Tibial nerve (tissue), 4 donors: ENCODE measurements at regions not wholly inside any gene's neighbourhood (a gene's known extent, or its start where the extent isn't known, plus 50 kb on each side); places are given as distances from the start of the nearest gene placed in this dataset.

Source experiments
- DNase-seq, 2 donors: peaks; one replicate each; pipeline ENCODE4 v3.0.0-alpha.2; 2019; ENCODE audit warnings: low spot score in 2 of 2
- H3K27ac ChIP-seq, 4 donors: fragments of 200-600 bp; sonication (generic) in 3 of 4; one replicate each; pipeline ENCODE4 v1.5.1; 2017 to 2019; ENCODE audit warnings: mild to moderate bottlenecking in 1 of 4
- H3K27me3 ChIP-seq, 2 donors: fragments of 200-600 bp; sonication (generic) in 1 of 2; one replicate each; pipeline versions ENCODE4 v1.5.1 to v1.6.0; 2017 to 2019
- H3K36me3 ChIP-seq, 3 donors: fragments of 200-600 bp; sonication (generic); one replicate each; pipeline ENCODE4 v1.5.1; 2018 to 2019
- H3K4me1 ChIP-seq, 4 donors: fragments of 200-600 bp; sonication (generic) in 3 of 4; one replicate each; pipeline ENCODE4 v1.5.1; 2017 to 2019
- H3K4me3 ChIP-seq, 4 donors: fragments of 200-600 bp; sonication (generic) in 3 of 4; one replicate each; pipeline ENCODE4 v1.5.1; 2017 to 2019; ENCODE audit warnings: mild to moderate bottlenecking in 1 of 4, moderate library complexity in 1 of 4
- H3K9me3 ChIP-seq, 4 donors: fragments of 200-600 bp; sonication (generic) in 3 of 4; one replicate each; pipeline ENCODE4 v1.5.1; 2017 to 2019
- EP300 ChIP-seq, 2 donors: sonication (generic); formaldehyde crosslinking; IDR thresholded peaks; one replicate each; pipeline ENCODE4 v1.6.1; 2017; ENCODE audit warnings: antibody characterized with exemption in 2 of 2, mild to moderate bottlenecking in 1 of 2
- POLR2A ChIP-seq, 2 donors: fragments of 450-650 bp; IDR thresholded peaks; one replicate each; pipeline ENCODE4 v1.6.1; 2017; ENCODE audit warnings: antibody characterized with exemption in 2 of 2, mild to moderate bottlenecking in 2 of 2, moderate library complexity in 2 of 2
- WGBS, 2 donors: methylation state at CpG; one replicate each; pipeline ENCODE4 v1.1.5; 2018; 5-methylcytosine and 5-hydroxymethylcytosine counted together
- TF ChIP-seq, protein P1 (sequence below), 5 experiments: fragments of 200-600 bp in 3 of 5; fragments of 450-650 bp in 2 of 5; sonication (generic) in 3 of 5; IDR thresholded peaks; one replicate each; pipeline ENCODE4 v1.5.1; 2016 to 2019; ENCODE audit warnings: antibody characterized with exemption in 5 of 5, mild to moderate bottlenecking in 3 of 5, moderate library complexity in 2 of 5

DNA sequence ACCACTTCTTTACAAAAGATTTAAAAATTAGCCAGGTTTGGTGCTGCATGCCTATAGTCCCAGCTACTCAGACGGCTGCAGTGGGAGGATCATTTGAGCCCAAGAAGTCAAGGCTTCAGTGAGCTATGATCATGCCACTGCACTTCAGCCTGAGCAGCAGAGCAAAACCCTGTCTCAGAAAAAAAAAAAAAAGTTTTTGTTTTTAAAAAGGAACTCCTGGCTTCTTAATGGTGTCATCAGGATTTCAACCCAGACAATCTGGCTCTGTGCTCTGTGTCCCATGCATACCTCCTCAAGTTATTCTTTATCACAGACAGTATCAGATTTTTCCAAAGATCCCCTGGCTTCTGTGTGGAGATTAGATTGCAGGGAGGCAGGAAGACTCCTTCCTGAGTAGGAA lies 64.2 kb upstream of the IL12A start:
- Histone ChIP-seq H3K4me1 (peaks cover 0 to 6% (median 0%) of the 10 kb centered on the region in 4 donors), H3K27ac (no peak overlapping the region), H3K36me3 (no peaks in the 10 kb centered on the region), H3K27me3 (no peaks in the 10 kb centered on the region), H3K4me3 (no peak overlapping the region), H3K9me3 (no peaks in the 10 kb centered on the region)
- DNase-seq = no peak
- WGBS, 2 donors = 38 to 90% methylated on average over 1 of the region's 1 CpG
- TF ChIP-seq, protein P1, sequence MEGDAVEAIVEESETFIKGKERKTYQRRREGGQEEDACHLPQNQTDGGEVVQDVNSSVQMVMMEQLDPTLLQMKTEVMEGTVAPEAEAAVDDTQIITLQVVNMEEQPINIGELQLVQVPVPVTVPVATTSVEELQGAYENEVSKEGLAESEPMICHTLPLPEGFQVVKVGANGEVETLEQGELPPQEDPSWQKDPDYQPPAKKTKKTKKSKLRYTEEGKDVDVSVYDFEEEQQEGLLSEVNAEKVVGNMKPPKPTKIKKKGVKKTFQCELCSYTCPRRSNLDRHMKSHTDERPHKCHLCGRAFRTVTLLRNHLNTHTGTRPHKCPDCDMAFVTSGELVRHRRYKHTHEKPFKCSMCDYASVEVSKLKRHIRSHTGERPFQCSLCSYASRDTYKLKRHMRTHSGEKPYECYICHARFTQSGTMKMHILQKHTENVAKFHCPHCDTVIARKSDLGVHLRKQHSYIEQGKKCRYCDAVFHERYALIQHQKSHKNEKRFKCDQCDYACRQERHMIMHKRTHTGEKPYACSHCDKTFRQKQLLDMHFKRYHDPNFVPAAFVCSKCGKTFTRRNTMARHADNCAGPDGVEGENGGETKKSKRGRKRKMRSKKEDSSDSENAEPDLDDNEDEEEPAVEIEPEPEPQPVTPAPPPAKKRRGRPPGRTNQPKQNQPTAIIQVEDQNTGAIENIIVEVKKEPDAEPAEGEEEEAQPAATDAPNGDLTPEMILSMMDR (IDR thresholded peaks at IDR 0.05) = no peak
- TF ChIP-seq EP300 (IDR thresholded peaks at IDR 0.05) (no peak), POLR2A (IDR thresholded peaks at IDR 0.05) (no peak)

DNA sequence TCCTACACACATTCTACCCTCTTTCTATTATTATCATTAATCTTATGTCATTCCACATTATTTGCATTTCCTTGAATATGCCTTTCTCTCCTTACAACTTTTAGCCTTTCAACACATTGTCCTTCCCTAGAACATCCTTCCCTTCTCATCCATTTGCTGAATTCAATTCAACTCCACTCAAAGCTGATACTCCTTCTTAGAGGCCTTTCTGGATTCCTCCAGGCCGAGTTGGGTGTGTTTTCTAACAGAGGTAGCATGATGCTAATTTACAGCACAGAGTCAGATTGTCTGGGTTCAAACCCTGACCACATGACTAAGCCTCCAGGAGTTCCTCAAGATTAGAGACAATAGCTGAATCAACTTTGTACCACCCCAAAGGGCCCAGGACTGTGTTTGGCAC lies 63.4 kb upstream of the IL12A start:
- Histone ChIP-seq H3K4me1 (peaks cover 0 to 7% (median 0%) of the 10 kb centered on the region in 4 donors), H3K36me3 (no peaks in the 10 kb centered on the region), H3K4me3 (no peak overlapping the region), H3K27me3 (no peaks in the 10 kb centered on the region), H3K9me3 (no peaks in the 10 kb centered on the region), H3K27ac (no peak overlapping the region)
- whole genome bisulfite sequencing, 2 donors = 100% methylated on average over 1 of the region's 1 CpG
- TF ChIP-seq POLR2A (IDR thresholded peaks at IDR 0.05) (no peak), EP300 (IDR thresholded peaks at IDR 0.05) (no peak)
- TF ChIP-seq, protein P1 (IDR thresholded peaks at IDR 0.05) = no peak
- DNase-seq = no peak

DNA sequence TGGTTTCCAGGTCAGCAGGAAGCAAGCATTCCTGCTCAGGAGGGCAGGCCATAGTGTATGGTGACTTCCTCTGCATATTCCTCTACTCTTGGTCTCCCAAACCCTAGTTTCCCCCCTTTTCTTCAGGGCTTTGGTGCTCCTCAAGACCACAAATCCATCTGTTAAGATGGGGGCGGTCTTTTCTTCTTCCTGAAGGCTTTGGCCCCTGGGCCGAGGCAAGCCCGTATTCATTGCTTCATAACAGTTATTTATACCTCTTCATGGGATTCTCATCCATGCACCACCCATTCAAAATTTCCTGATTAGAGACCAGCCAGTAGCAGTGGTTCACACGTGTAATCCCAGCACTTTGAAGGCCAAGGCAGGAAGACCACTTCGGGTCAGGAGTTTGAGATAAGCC lies 62.1 kb upstream of the IL12A start:
- WGBS, 2 donors = 78 to 97% methylated on average over 5 of the region's 5 CpGs
- H3K4me3 ChIP-seq = no peak overlapping the region

DNA sequence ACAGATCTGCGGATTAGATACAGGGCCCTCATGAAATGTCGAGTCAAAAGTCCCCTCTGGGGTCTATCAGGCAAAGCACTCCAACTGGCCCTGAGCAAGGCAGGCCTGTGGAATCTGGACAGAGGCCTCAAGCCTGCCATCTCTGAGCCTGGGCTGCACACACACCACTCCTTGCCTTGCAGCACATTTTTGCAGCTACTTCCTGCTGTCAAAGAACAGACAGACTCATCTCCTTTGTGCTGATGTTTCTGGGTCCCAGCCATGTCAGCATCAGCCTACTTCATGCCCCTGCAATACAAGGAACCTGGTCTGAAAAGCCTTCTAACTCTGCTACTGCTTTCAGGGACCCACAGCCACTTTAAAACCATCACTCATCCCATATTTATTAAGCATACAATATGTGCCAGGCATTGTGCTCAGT lies 60.6 kb upstream of the IL12A start:
- Histone ChIP-seq H3K27ac (no peak overlapping the region), H3K9me3 (no peaks in the 10 kb centered on the region), H3K4me3 (no peak overlapping the region), H3K4me1 (peaks cover 0 to 7% (median 0%) of the 10 kb centered on the region in 4 donors), H3K27me3 (no peaks in the 10 kb centered on the region), H3K36me3 (no peaks in the 10 kb centered on the region)
- 70 to 72% methylated on average over 2 of the region's 2 CpGs for WGBS, 2 donors
- DNase-seq = no peak
- TF ChIP-seq POLR2A (IDR thresholded peaks at IDR 0.05) (no peak), EP300 (IDR thresholded peaks at IDR 0.05) (no peak)
- TF ChIP-seq, protein P1 (IDR thresholded peaks at IDR 0.05) = no peak

More for the DNA sequence above, 62.1 kb upstream of the IL12A start:
- no peak overlapping the region for H3K27ac ChIP-seq
- TF ChIP-seq, protein P1 (IDR thresholded peaks at IDR 0.05) = no peak
- no peak for TF ChIP-seq EP300 (IDR thresholded peaks at IDR 0.05)
- TF ChIP-seq POLR2A (IDR thresholded peaks at IDR 0.05) = no peak
- H3K36me3 ChIP-seq = no peaks in the 10 kb centered on the region
- H3K27me3 ChIP-seq = no peaks in the 10 kb centered on the region
- H3K9me3 ChIP-seq = no peaks in the 10 kb centered on the region
- no peak for DNase-seq
- peaks cover 0 to 7% (median 0%) of the 10 kb centered on the region in 4 donors for H3K4me1 ChIP-seq

DNA sequence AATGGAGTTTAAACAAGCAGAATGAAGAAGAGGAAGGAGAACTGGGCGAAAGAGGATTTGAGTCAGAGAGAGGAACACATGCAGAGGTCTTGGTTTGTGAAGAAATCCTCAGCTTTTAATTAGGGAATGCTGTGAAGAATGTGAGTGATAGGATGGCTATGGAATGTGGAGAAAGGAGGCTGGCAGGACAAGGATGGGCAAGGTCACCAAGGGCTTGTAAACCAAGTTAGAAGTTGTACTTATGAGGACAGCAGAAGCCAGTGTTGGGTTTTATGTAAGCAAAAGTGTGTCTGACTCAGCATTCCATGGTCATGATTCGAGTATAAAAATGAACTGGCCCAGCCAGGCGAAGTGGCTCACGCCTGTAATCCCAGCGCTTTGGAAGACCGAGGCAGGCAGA lies 60.0 kb upstream of the IL12A start:
- TF ChIP-seq EP300 (IDR thresholded peaks at IDR 0.05) (no peak), POLR2A (IDR thresholded peaks at IDR 0.05) (no peak)
- TF ChIP-seq, protein P1 (IDR thresholded peaks at IDR 0.05) = no peak
- no peak overlapping the region for H3K27ac ChIP-seq
- H3K9me3 ChIP-seq = peaks cover 0 to 5% (median 0%) of the 10 kb centered on the region in 4 donors
- 88 to 91% methylated on average over 6 of the region's 6 CpGs for WGBS, 2 donors
- H3K36me3 ChIP-seq = no peaks in the 10 kb centered on the region
- no peak overlapping the region for H3K4me3 ChIP-seq
- peaks cover 0 to 7% (median 0%) of the 10 kb centered on the region in 4 donors for H3K4me1 ChIP-seq
- no peak for DNase-seq
- H3K27me3 ChIP-seq = no peaks in the 10 kb centered on the region
